Breast epithelium (tissue), 3 donors: ENCODE measurements at regions not wholly inside any gene's neighbourhood (a gene's known extent, or its start where the extent isn't known, plus 50 kb on each side); places are given as distances from the start of the nearest gene placed in this dataset.

Experiments
- POLR2A ChIP-seq: fragments of 450-650 bp; IDR thresholded peaks from one replicate; pipeline ENCODE4 v1.6.1; 2016; ENCODE audit warnings: antibody characterized with exemption, mild to moderate bottlenecking, moderate library complexity
- TF ChIP-seq, protein P1 (sequence below), 3 donors: fragments of 450-650 bp; IDR thresholded peaks; one replicate each; pipeline ENCODE4 v1.5.1; 2016 to 2017; ENCODE audit warnings: antibody characterized with exemption in 3 of 3, mild to moderate bottlenecking in 3 of 3, moderate library complexity in 3 of 3

DNA sequence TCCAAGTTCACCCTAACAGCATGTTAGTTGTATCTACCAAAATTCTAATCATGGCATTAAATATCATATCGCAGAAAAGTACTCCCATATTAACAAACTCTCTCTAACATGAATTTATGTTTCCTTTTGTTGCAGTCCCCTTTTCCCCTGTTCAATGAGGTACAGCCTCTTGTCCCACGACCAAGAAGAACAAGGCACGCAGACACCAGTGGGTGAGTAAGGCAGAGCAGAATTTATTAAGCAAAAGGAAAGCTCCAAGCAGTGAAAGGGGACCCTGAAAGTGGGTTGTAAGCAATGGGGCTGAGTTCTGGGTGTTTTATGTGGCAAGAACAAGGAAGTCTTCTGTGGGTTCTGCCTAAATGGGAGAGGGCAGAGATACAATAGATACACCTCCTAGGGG lies 183.5 kb downstream of the LURAP1L start:
- TF ChIP-seq POLR2A = no peak
- TF ChIP-seq, protein P1, sequence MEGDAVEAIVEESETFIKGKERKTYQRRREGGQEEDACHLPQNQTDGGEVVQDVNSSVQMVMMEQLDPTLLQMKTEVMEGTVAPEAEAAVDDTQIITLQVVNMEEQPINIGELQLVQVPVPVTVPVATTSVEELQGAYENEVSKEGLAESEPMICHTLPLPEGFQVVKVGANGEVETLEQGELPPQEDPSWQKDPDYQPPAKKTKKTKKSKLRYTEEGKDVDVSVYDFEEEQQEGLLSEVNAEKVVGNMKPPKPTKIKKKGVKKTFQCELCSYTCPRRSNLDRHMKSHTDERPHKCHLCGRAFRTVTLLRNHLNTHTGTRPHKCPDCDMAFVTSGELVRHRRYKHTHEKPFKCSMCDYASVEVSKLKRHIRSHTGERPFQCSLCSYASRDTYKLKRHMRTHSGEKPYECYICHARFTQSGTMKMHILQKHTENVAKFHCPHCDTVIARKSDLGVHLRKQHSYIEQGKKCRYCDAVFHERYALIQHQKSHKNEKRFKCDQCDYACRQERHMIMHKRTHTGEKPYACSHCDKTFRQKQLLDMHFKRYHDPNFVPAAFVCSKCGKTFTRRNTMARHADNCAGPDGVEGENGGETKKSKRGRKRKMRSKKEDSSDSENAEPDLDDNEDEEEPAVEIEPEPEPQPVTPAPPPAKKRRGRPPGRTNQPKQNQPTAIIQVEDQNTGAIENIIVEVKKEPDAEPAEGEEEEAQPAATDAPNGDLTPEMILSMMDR (IDR thresholded peaks at IDR 0.05) = no peak
